ENCODE measurements at regions not wholly inside any gene's neighbourhood (a gene's known extent, or its start where the extent isn't known, plus 50 kb on each side); places are given as distances from the start of the nearest gene placed in this dataset.

GRCh38 chr14:84998216-84998615, 531.7 kb upstream of the FLRT2 start:
- no peaks in the 10 kb centered on the region for H3F3A ChIP-seq (ENCODE audit: insufficient read depth)
- TF ChIP-seq EZH2phosphoT487 (IDR thresholded peaks at IDR 0.05; ENCODE audit: insufficient read depth, low read depth) (no peak), EZH2 (IDR thresholded peaks at IDR 0.05; ENCODE audit: insufficient read depth, poor library complexity, severe bottlenecking) (no peak)
- H3K4me1 ChIP-seq (ENCODE audit: insufficient read depth), result no peaks in the 10 kb centered on the region
- H3K27ac ChIP-seq, result no peak overlapping the region
- H3K27me3 ChIP-seq (replicated peaks; ENCODE audit: insufficient read depth), result no peaks in the 10 kb centered on the region
- no peak overlapping the region for H2AFZ ChIP-seq
- no peaks in the 10 kb centered on the region for H3K9me2 ChIP-seq (ENCODE audit: insufficient read depth)
- no peaks in the 10 kb centered on the region for H3K9me3 ChIP-seq (ENCODE audit: low read depth)
- in situ Hi-C loops (cut with MboI), result no loop called here
- no peaks in the 10 kb centered on the region for H4K20me1 ChIP-seq (ENCODE audit: insufficient read depth)
- H3K79me2 ChIP-seq (ENCODE audit: insufficient read depth), result no peaks in the 10 kb centered on the region
- H3K9ac ChIP-seq, result no peak overlapping the region
- no peaks in the 10 kb centered on the region for H3K36me3 ChIP-seq (ENCODE audit: low read depth)
- H3K4me2 ChIP-seq (ENCODE audit: unreplicated experiment), result no peak overlapping the region
- no peak for DNase-seq
- no peak overlapping the region for H3K4me3 ChIP-seq

- Histone ChIP-seq H3K79me2 (ENCODE audit: insufficient read depth) (no peaks in the 10 kb centered on the region), H3K9me2 (ENCODE audit: insufficient read depth) (no peaks in the 10 kb centered on the region), H3K36me3 (ENCODE audit: low read depth) (no peaks in the 10 kb centered on the region), H3K4me1 (ENCODE audit: insufficient read depth) (no peaks in the 10 kb centered on the region), H3K4me2 (ENCODE audit: unreplicated experiment) (no peak overlapping the region), H3K9ac (no peak overlapping the region), H3K27ac (no peak overlapping the region), H3K9me3 (ENCODE audit: low read depth) (no peaks in the 10 kb centered on the region), H3K27me3 (replicated peaks; ENCODE audit: insufficient read depth) (no peaks in the 10 kb centered on the region), H4K20me1 (ENCODE audit: insufficient read depth) (no peaks in the 10 kb centered on the region), H3K4me3 (no peak overlapping the region), H2AFZ (no peak overlapping the region), H3F3A (ENCODE audit: insufficient read depth) (no peaks in the 10 kb centered on the region)
- in situ Hi-C loops (cut with MboI), result no loop called here
- TF ChIP-seq EZH2 (IDR thresholded peaks at IDR 0.05; ENCODE audit: insufficient read depth, poor library complexity, severe bottlenecking) (no peak), EZH2phosphoT487 (IDR thresholded peaks at IDR 0.05; ENCODE audit: insufficient read depth, low read depth) (no peak)
- DNase-seq, result peak; percentile 4
- 33 to 36% methylated on average over 1 of the region's 1 CpG for WGBS, 2 experiments (ENCODE audit: low coverage in 1 of 2, low lambda C conversion rate in 2 of 2, missing lambda C conversion rate in 2 of 2)
Observed at GRCh38 chr14:85002846-85003245, 527.1 kb upstream of the FLRT2 start.

GRCh38 chr14:85003805-85004204, 526.1 kb upstream of the FLRT2 start:
- Histone ChIP-seq H3K9me3 (ENCODE audit: low read depth) (no peaks in the 10 kb centered on the region), H3K4me2 (ENCODE audit: unreplicated experiment) (no peak overlapping the region), H3K9ac (no peak overlapping the region), H3K79me2 (ENCODE audit: insufficient read depth) (no peaks in the 10 kb centered on the region), H3K27me3 (replicated peaks; ENCODE audit: insufficient read depth) (no peaks in the 10 kb centered on the region), H3K4me3 (no peak overlapping the region), H3K27ac (no peak overlapping the region), H3K4me1 (ENCODE audit: insufficient read depth) (no peaks in the 10 kb centered on the region), H3K9me2 (ENCODE audit: insufficient read depth) (no peaks in the 10 kb centered on the region), H2AFZ (no peak overlapping the region), H4K20me1 (ENCODE audit: insufficient read depth) (no peaks in the 10 kb centered on the region), H3K36me3 (ENCODE audit: low read depth) (no peaks in the 10 kb centered on the region), H3F3A (ENCODE audit: insufficient read depth) (no peaks in the 10 kb centered on the region)
- TF ChIP-seq EZH2phosphoT487 (IDR thresholded peaks at IDR 0.05; ENCODE audit: insufficient read depth, low read depth) (no peak), EZH2 (IDR thresholded peaks at IDR 0.05; ENCODE audit: insufficient read depth, poor library complexity, severe bottlenecking) (no peak)
- in situ Hi-C loops (cut with MboI), result no loop called here
- no peak for DNase-seq

GRCh38 chr14:85009506-85009905, 520.4 kb upstream of the FLRT2 start:
- 79 to 89% methylated on average over 7 of the region's 7 CpGs for WGBS, 2 experiments (ENCODE audit: low coverage in 1 of 2, low lambda C conversion rate in 2 of 2, missing lambda C conversion rate in 2 of 2)

DNA sequence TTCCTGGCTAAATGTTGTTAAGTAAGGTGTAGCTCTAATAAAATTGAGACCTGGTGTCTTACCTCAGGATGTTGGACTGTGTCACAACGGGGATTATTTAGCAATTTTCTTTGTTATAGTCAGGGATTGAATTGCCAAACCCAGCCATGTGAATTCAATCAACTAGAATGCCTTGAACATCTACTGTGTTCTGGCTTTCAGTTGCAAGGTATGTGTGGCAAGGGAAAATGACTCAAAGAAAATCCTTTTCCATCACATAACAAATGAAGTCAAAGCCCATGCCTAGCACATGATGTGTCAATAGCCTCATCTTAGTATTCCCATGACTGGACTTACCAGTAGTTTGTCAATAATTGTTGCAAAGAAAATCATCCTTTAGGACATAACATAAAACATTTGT, 519.8 kb upstream of the FLRT2 start:
- H3K4me1 ChIP-seq (ENCODE audit: insufficient read depth), result no peaks in the 10 kb centered on the region
- H2AFZ ChIP-seq, result no peak overlapping the region
- H3K9me2 ChIP-seq (ENCODE audit: insufficient read depth), result no peaks in the 10 kb centered on the region
- no peaks in the 10 kb centered on the region for H3K27me3 ChIP-seq (replicated peaks; ENCODE audit: insufficient read depth)
- no peaks in the 10 kb centered on the region for H3F3A ChIP-seq (ENCODE audit: insufficient read depth)
- 4 to 13% methylated on average over 1 of the region's 1 CpG for WGBS, 2 experiments (ENCODE audit: low coverage in 1 of 2, low lambda C conversion rate in 2 of 2, missing lambda C conversion rate in 2 of 2)
- no peak overlapping the region for H3K4me3 ChIP-seq
- no peak overlapping the region for H3K4me2 ChIP-seq (ENCODE audit: unreplicated experiment)
- DNase-seq, result no peak
- no peak overlapping the region for H3K9ac ChIP-seq
- H3K36me3 ChIP-seq (ENCODE audit: low read depth), result no peaks in the 10 kb centered on the region
- no peaks in the 10 kb centered on the region for H3K9me3 ChIP-seq (ENCODE audit: low read depth)
- H3K27ac ChIP-seq, result no peak overlapping the region
- no peaks in the 10 kb centered on the region for H4K20me1 ChIP-seq (ENCODE audit: insufficient read depth)
- in situ Hi-C loops (cut with MboI), result no loop called here
- no peaks in the 10 kb centered on the region for H3K79me2 ChIP-seq (ENCODE audit: insufficient read depth)
- no peak for TF ChIP-seq EZH2 (IDR thresholded peaks at IDR 0.05; ENCODE audit: insufficient read depth, poor library complexity, severe bottlenecking)
- TF ChIP-seq EZH2phosphoT487 (IDR thresholded peaks at IDR 0.05; ENCODE audit: insufficient read depth, low read depth), result no peak

More at GRCh38 chr14:85009506-85009905, 520.4 kb upstream of the FLRT2 start:
- Histone ChIP-seq H2AFZ (no peak overlapping the region), H3K4me2 (ENCODE audit: unreplicated experiment) (no peak overlapping the region), H3K9me2 (ENCODE audit: insufficient read depth) (no peaks in the 10 kb centered on the region), H3K4me3 (no peak overlapping the region), H3F3A (ENCODE audit: insufficient read depth) (no peaks in the 10 kb centered on the region), H3K9ac (no peak overlapping the region), H3K79me2 (ENCODE audit: insufficient read depth) (no peaks in the 10 kb centered on the region), H3K36me3 (ENCODE audit: low read depth) (no peaks in the 10 kb centered on the region), H3K4me1 (ENCODE audit: insufficient read depth) (no peaks in the 10 kb centered on the region), H3K27me3 (replicated peaks; ENCODE audit: insufficient read depth) (no peaks in the 10 kb centered on the region), H3K27ac (no peak overlapping the region), H3K9me3 (ENCODE audit: low read depth) (no peaks in the 10 kb centered on the region), H4K20me1 (ENCODE audit: insufficient read depth) (no peaks in the 10 kb centered on the region)
- in situ Hi-C loops (cut with MboI), result no loop called here
- TF ChIP-seq EZH2phosphoT487 (IDR thresholded peaks at IDR 0.05; ENCODE audit: insufficient read depth, low read depth) (no peak), EZH2 (IDR thresholded peaks at IDR 0.05; ENCODE audit: insufficient read depth, poor library complexity, severe bottlenecking) (no peak)
- DNase-seq, result no peak
